Neuronal stem cell (in vitro differentiated cells): ENCODE measurements at regions not wholly inside any gene's neighbourhood (a gene's known extent, or its start where the extent isn't known, plus 50 kb on each side); places are given as distances from the start of the nearest gene placed in this dataset.

ENCODE experiments used
- DNase-seq: peaks from one replicate; pipeline ENCODE4 v3.0.0-alpha.2; 2013; ENCODE audit warnings: low spot score
- H2AFZ ChIP-seq: one replicate; pipeline ENCODE4 v1.6.1; 2013; ENCODE audit warnings: mild to moderate bottlenecking, low read length, inconsistent platforms
- H2AK5ac ChIP-seq: 2 replicates; pipeline ENCODE4 v1.6.1; 2013; ENCODE audit warnings: low read depth, mild to moderate bottlenecking, inconsistent platforms, low read length, moderate library complexity, mixed read lengths
- H2BK120ac ChIP-seq: 2 replicates; pipeline ENCODE4 v1.6.1; 2013; ENCODE audit warnings: low read depth, mild to moderate bottlenecking, inconsistent platforms, low read length, moderate library complexity, mixed read lengths
- H2BK12ac ChIP-seq: one replicate; pipeline ENCODE4 v1.6.1; 2013; ENCODE audit warnings: low read length, inconsistent platforms
- H2BK15ac ChIP-seq: 2 replicates; pipeline ENCODE4 v1.6.1; 2013; ENCODE audit warnings: mild to moderate bottlenecking, low read length, inconsistent platforms, mixed read lengths
- H2BK5ac ChIP-seq: one replicate; pipeline ENCODE4 v1.6.1; 2013; ENCODE audit warnings: inconsistent platforms, mild to moderate bottlenecking, low read length, moderate library complexity
- H3K14ac ChIP-seq: one replicate; pipeline ENCODE4 v1.6.1; 2013; ENCODE audit warnings: low read length, inconsistent platforms
- H3K18ac ChIP-seq: 2 replicates; pipeline ENCODE4 v1.6.1; 2013; ENCODE audit warnings: low read length, inconsistent platforms
- H3K23ac ChIP-seq: 2 replicates; pipeline ENCODE4 v1.6.1; 2013; ENCODE audit warnings: low read depth, mild to moderate bottlenecking, mixed read lengths, low read length, inconsistent platforms; ENCODE audit not compliant: poor library complexity
- H3K27ac ChIP-seq: replicated peaks from 3 replicates; pipeline ENCODE4 v1.5.1; 2013; ENCODE audit warnings: low read length, inconsistent platforms
- H3K27me3 ChIP-seq, 3 experiments: 2 replicates each; pipeline ENCODE4 v1.6.1; 2013; ENCODE audit warnings: low read length in 3 of 3, mild to moderate bottlenecking in 2 of 3, inconsistent platforms in 1 of 3, low read depth in 1 of 3, mixed read lengths in 1 of 3, moderate library complexity in 1 of 3; ENCODE audit not compliant: control insufficient read depth in 3 of 3, insufficient read depth in 3 of 3
- H3K36me3 ChIP-seq, 2 donors: replicated peaks in 1 of 2; 2 replicates each; pipeline ENCODE4 v1.6.1; 2013; ENCODE audit warnings: low read length in 2 of 2; ENCODE audit not compliant: control insufficient read depth in 2 of 2, insufficient read depth in 2 of 2
- H3K4ac ChIP-seq: 2 replicates; pipeline ENCODE4 v1.6.1; 2013; ENCODE audit warnings: inconsistent platforms, mild to moderate bottlenecking, low read length, moderate library complexity
- H3K4me1 ChIP-seq, 2 donors: 1 replicate in 1 of 2; 2 replicates in 1 of 2; pipeline ENCODE4 v1.6.1; 2013; ENCODE audit warnings: low read length in 2 of 2, low read depth in 1 of 2; ENCODE audit not compliant: control insufficient read depth in 2 of 2, insufficient read depth in 1 of 2
- H3K4me2 ChIP-seq: one replicate; pipeline ENCODE4 v1.6.1; 2013; ENCODE audit warnings: mild to moderate bottlenecking, low read length, inconsistent platforms; ENCODE audit not compliant: insufficient read depth, poor library complexity, severe bottlenecking
- H3K4me3 ChIP-seq, 2 donors: 2 replicates each; pipeline ENCODE4 v1.5.1; 2013; ENCODE audit warnings: low read length in 2 of 2, mild to moderate bottlenecking in 2 of 2, inconsistent platforms in 1 of 2, moderate library complexity in 1 of 2
- H3K79me1 ChIP-seq: one replicate; pipeline ENCODE4 v1.6.1; 2013; ENCODE audit warnings: low read depth, mild to moderate bottlenecking, inconsistent platforms, low read length, moderate library complexity
- H3K9ac ChIP-seq: one replicate; pipeline ENCODE4 v1.6.1; 2013; ENCODE audit warnings: mild to moderate bottlenecking, low read depth, low read length, inconsistent platforms; ENCODE audit not compliant: poor library complexity
- H3K9me3 ChIP-seq, 2 donors: replicated peaks in 1 of 2; 2 replicates each; pipeline versions ENCODE3 to v1.6.1; 2013; ENCODE audit warnings: low read length in 2 of 2, mild to moderate bottlenecking in 2 of 2, inconsistent platforms in 1 of 2, low read depth in 1 of 2, mixed read lengths in 1 of 2, moderate library complexity in 1 of 2; ENCODE audit not compliant: control insufficient read depth in 2 of 2, insufficient read depth in 1 of 2
- H4K8ac ChIP-seq: one replicate; pipeline ENCODE4 v1.6.1; 2013; ENCODE audit warnings: low read depth, mild to moderate bottlenecking, inconsistent platforms, low read length, moderate library complexity
- H4K91ac ChIP-seq: one replicate; pipeline ENCODE4 v1.6.1; 2013; ENCODE audit warnings: low read length, low read depth, mild to moderate bottlenecking, inconsistent platforms; ENCODE audit not compliant: poor library complexity
- WGBS, 2 donors: extraction: QIAGEN DNeasy Blood & Tissue Kit; methylation state at CpG; one replicate each; pipeline ENCODE4 v1.1.7; 2013; ENCODE audit warnings: missing lambda C conversion rate in 2 of 2, mixed read lengths in 1 of 2; ENCODE audit not compliant: insufficient read length in 2 of 2, insufficient replicate concordance in 1 of 2; ENCODE audit errors: extremely low coverage in 2 of 2; 5-methylcytosine and 5-hydroxymethylcytosine counted together

DNA sequence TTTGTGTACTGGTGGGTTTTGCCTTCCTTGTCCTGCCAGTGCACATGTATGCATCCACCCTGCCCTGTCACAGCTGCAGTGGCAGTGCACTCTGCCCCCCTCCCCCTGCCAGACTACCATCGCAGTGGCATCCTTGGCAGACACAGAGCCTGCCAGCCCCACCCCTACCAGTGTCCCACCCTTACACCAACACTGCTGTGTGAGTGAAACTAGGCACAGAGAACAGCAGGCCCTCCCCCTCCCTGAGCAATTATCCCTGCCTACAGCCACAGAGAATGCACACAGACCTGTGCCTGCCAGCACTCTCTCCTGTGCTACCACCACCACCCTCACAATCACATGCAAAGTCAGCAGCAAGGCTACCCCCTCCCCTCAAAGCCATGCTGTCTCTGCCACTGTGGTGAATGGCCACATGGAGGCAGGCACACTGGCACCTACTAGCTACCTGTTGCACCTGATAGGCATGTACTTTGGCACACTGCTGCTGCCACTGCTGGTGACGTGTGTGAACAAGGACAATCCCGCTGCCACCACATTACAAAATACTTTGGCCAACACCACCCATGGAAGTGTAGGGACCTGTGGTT, 239.8 kb downstream of the CALCRL start:
- no peak overlapping the region for H2BK120ac ChIP-seq
- no peak overlapping the region for H3K4me2 ChIP-seq
- H3K27ac ChIP-seq = no peak overlapping the region
- H3K4me3 ChIP-seq = no peak overlapping the region
- peaks cover 2 to 14% of the 10 kb centered on the region in 2 donors for H3K9me3 ChIP-seq
- H3K4ac ChIP-seq = peak overlapping the region; percentile 84
- H2BK15ac ChIP-seq = no peak overlapping the region
- no CpG with 5 or more reads among the region's 3 CpGs for WGBS, 2 donors
- DNase-seq = no peak
- H4K91ac ChIP-seq = peak overlapping the region; percentile 53
- no peak overlapping the region for H2AFZ ChIP-seq
- no peaks in the 10 kb centered on the region for H3K79me1 ChIP-seq
- H3K36me3 ChIP-seq = no peaks in the 10 kb centered on the region
- H2BK5ac ChIP-seq = no peak overlapping the region
- H2BK12ac ChIP-seq = peak overlapping the region; percentile 78
- no peak overlapping the region for H2AK5ac ChIP-seq
- no peak overlapping the region for H4K8ac ChIP-seq
- H3K14ac ChIP-seq = no peak overlapping the region
- H3K18ac ChIP-seq = peak overlapping the region; percentile 67
- peaks cover 0 to 2% of the 10 kb centered on the region in 2 donors for H3K4me1 ChIP-seq
- H3K27me3 ChIP-seq = no peaks in the 10 kb centered on the region
- H3K23ac ChIP-seq = peak overlapping the region; percentile 46
- H3K9ac ChIP-seq = no peak overlapping the region

DNA sequence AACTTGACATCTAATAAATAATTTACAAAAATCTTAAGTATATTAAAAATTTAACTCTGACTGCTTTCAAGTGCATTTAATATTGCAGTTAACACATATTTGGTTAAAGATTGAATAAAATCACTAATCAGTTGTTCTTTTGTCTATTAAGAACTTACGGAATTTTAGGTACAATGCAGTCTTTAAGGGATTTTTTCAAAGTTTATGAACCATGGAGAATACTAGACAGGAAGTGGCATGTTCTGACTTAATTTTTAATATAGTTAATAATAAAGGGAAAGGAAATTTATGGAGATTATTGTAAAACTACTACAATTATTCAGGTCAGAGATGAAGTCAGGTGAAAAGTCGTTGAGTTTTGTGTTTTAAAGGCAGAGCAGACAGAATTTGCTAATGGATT, 240.9 kb downstream of the CALCRL start:
- H3K18ac ChIP-seq = no peak overlapping the region
- no peak overlapping the region for H2BK15ac ChIP-seq
- no peak overlapping the region for H2BK12ac ChIP-seq
- H2AFZ ChIP-seq = peak overlapping the region; percentile 23
- WGBS, 2 donors = no CpG with 5 or more reads among the region's 2 CpGs
- no peak overlapping the region for H3K4me3 ChIP-seq
- H4K8ac ChIP-seq = no peak overlapping the region
- H2AK5ac ChIP-seq = no peak overlapping the region
- H2BK5ac ChIP-seq = no peak overlapping the region
- H3K9me3 ChIP-seq = peaks cover 2 to 7% of the 10 kb centered on the region in 2 donors
- H3K14ac ChIP-seq = no peak overlapping the region
- no peak overlapping the region for H3K4me2 ChIP-seq
- no peak overlapping the region for H3K27ac ChIP-seq
- H3K27me3 ChIP-seq = no peaks in the 10 kb centered on the region
- no peak overlapping the region for H2BK120ac ChIP-seq
- H3K23ac ChIP-seq = no peak overlapping the region
- H4K91ac ChIP-seq = no peak overlapping the region
- no peak overlapping the region for H3K9ac ChIP-seq
- H3K36me3 ChIP-seq = no peaks in the 10 kb centered on the region
- H3K79me1 ChIP-seq = no peaks in the 10 kb centered on the region
- no peak for DNase-seq
- H3K4ac ChIP-seq = no peak overlapping the region
- peaks cover 0 to 2% of the 10 kb centered on the region in 2 donors for H3K4me1 ChIP-seq

DNA sequence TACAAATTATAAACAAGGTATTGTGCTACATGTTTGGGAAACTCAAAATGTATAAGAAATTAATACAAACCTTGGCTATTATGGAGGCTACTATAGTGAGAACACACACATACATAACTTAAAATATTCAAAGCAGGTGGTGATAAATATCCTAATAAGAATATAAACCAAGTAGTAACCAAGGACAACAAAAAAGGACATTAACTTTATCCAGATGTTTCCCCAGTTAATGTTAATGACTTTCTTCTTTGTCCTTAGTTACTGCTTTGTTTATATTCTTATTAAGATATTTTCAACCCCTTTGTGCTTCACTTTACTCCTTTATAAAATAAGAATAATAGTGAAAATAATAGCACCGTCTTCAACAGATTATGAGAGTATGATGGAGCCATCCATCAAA, 241.6 kb downstream of the CALCRL start:
- no peak overlapping the region for H3K9ac ChIP-seq
- H2AK5ac ChIP-seq = no peak overlapping the region
- H3K79me1 ChIP-seq = no peaks in the 10 kb centered on the region
- H3K4me1 ChIP-seq = peaks cover 0 to 2% of the 10 kb centered on the region in 2 donors
- no peak overlapping the region for H3K4ac ChIP-seq
- no peak overlapping the region for H2BK120ac ChIP-seq
- no peak overlapping the region for H3K27ac ChIP-seq
- peaks cover 2 to 7% of the 10 kb centered on the region in 2 donors for H3K9me3 ChIP-seq
- no peak overlapping the region for H4K8ac ChIP-seq
- H3K4me2 ChIP-seq = no peak overlapping the region
- no peaks in the 10 kb centered on the region for H3K27me3 ChIP-seq
- no peak overlapping the region for H3K4me3 ChIP-seq
- H2BK15ac ChIP-seq = no peak overlapping the region
- WGBS, 2 donors = no CpG with 5 or more reads among the region's 1 CpG
- no peak overlapping the region for H3K18ac ChIP-seq
- H2BK5ac ChIP-seq = no peak overlapping the region
- no peak overlapping the region for H3K14ac ChIP-seq
- peak overlapping the region; percentile 56 for H2AFZ ChIP-seq
- no peak overlapping the region for H2BK12ac ChIP-seq
- no peak for DNase-seq
- H3K36me3 ChIP-seq = no peaks in the 10 kb centered on the region
- H4K91ac ChIP-seq = no peak overlapping the region
- no peak overlapping the region for H3K23ac ChIP-seq

DNA sequence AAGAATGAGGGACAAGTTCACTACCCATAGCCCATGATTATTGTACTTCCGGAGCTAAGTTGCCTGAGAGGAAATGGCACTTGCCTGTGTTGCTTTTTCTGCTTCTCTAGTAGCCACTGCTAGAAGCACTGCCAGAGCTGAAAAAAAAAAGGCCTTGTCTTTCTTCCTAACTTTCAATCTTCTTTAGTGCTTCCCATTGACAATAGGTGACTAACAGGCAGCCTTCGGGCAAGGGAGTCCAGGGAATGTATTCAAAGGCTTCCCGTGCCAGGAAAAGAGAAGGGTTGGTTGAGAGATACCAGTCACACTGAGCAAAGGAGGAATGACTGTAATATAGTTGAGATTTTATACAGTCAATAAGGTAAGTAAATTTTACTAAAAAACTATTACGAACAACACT, 242.0 kb downstream of the CALCRL start:
- Histone ChIP-seq H3K4ac (no peak overlapping the region), H2AFZ (peak overlapping the region; percentile 56), H2BK5ac (no peak overlapping the region), H3K14ac (no peak overlapping the region), H2AK5ac (no peak overlapping the region), H3K27ac (no peak overlapping the region), H3K18ac (no peak overlapping the region), H4K8ac (no peak overlapping the region), H3K36me3 (no peaks in the 10 kb centered on the region), H3K79me1 (no peaks in the 10 kb centered on the region), H3K4me2 (no peak overlapping the region), H3K9ac (no peak overlapping the region), H3K9me3 (peaks cover 2 to 7% of the 10 kb centered on the region in 2 donors), H2BK120ac (no peak overlapping the region), H3K23ac (no peak overlapping the region), H3K27me3 (no peaks in the 10 kb centered on the region), H4K91ac (no peak overlapping the region), H3K4me1 (peaks cover 0 to 2% of the 10 kb centered on the region in 2 donors), H3K4me3 (no peak overlapping the region), H2BK12ac (no peak overlapping the region), H2BK15ac (no peak overlapping the region)
- no CpG with 5 or more reads among the region's 4 CpGs for WGBS, 2 donors
- DNase-seq = no peak
